AG10803 (cell line): ENCODE measurements at regions not wholly inside any gene's neighbourhood (a gene's known extent, or its start where the extent isn't known, plus 50 kb on each side); places are given as distances from the start of the nearest gene placed in this dataset.
"Not testable (repeated sequence)": the region's sequence is repeated elsewhere in the genome, so short reads cannot be mapped to it uniquely, and the experiment has no call there.

Experiments used
- DNase-seq: peaks from one replicate; pipeline ENCODE4 v3.0.0; 2010; ENCODE audit warnings: low read depth
- H3K4me3 ChIP-seq: 2 replicates; pipeline ENCODE4 v1.5.1; 2011; ENCODE audit warnings: mild to moderate bottlenecking, low read length, control low read depth
- TF ChIP-seq, protein P1 (sequence below): conservative IDR thresholded peaks from 2 replicates; pipeline ENCODE4 v1.5.1; 2011; ENCODE audit warnings: mild to moderate bottlenecking, low read length, control low read depth, inconsistent platforms

DNA sequence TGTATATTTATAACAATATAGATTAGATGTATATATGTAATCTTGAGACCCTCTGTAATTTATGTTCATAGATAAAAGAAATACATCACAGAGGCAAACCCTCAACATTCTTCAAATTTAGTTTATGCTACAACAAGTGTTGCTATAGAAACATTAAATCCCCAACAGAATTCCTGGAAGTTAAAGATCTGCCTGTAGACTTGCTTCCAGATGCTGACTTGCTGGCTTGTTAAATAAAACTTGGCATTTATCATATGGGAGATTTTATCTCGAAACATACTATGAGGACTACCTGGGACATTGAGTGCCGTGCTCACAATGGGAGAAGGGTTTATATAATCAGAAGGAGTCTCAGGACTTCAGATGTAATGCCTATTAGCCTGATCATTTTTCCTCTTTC is 136.3 kb upstream of the PLXNC1 start:
- H3K4me3 ChIP-seq = no peak overlapping the region
- no peak for DNase-seq
- TF ChIP-seq, protein P1, sequence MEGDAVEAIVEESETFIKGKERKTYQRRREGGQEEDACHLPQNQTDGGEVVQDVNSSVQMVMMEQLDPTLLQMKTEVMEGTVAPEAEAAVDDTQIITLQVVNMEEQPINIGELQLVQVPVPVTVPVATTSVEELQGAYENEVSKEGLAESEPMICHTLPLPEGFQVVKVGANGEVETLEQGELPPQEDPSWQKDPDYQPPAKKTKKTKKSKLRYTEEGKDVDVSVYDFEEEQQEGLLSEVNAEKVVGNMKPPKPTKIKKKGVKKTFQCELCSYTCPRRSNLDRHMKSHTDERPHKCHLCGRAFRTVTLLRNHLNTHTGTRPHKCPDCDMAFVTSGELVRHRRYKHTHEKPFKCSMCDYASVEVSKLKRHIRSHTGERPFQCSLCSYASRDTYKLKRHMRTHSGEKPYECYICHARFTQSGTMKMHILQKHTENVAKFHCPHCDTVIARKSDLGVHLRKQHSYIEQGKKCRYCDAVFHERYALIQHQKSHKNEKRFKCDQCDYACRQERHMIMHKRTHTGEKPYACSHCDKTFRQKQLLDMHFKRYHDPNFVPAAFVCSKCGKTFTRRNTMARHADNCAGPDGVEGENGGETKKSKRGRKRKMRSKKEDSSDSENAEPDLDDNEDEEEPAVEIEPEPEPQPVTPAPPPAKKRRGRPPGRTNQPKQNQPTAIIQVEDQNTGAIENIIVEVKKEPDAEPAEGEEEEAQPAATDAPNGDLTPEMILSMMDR = no peak

DNA sequence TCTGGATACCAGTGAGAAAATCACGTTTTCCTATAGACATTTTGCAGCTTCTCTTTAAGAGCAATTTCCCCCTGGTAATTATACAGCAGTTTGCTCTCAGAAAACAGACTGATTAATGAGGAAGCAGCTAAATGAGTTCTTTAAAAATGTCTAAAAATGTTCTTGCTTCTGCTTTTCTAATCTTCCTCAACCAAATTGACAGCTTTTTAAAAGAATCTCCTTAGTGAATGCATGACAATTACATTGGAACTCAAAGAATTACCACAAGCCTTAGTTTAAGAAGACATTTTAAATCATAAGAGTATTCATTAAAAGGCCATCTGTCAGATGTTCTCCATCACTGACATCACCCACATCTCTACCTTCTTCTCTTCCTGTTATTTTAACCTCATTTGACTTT is 135.8 kb upstream of the PLXNC1 start:
- TF ChIP-seq, protein P1 = no peak
- DNase-seq = no peak

DNA sequence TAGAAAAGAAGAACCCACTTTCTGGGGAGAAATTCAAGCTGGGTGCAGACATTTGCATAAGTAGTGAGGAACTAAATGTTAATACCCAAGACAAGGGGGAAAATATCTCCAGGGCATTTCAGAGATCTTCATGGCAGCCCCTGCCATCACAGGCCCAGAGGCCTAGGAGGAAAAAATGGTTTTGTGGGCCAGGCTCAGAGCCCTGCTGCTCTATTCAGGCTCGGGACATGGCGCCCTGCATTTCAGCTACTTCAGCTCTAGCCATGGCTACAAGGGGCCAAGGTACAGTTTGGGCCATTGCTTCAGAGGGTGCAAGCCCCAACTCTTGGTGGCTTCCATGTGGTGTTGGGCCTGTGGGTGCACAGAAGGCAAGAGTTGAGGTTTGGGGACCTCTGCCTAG is 131.1 kb upstream of the PLXNC1 start:
- not testable (repeated sequence) for H3K4me3 ChIP-seq, DNase-seq

More for the DNA sequence above, 135.8 kb upstream of the PLXNC1 start:
- no peak overlapping the region for H3K4me3 ChIP-seq

DNA sequence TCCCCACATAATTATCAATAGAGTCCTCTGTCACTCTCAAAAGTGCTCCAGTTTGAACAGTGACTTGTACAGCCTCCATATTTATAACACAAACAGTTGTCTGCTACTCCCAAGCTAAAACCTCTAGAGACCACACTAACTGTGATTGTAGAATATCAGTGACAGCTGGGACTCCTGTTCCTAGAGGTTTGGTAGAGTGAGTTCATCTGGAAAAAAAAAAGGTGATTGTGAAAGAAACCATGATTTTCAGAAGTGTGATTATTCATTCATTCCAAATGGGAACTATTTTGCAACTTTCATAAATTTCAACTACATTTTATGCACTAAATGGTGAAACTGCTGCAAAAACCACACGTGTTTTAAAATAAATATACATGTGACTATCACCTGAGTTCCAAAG is 128.0 kb upstream of the PLXNC1 start:
- H3K4me3 ChIP-seq = no peak overlapping the region
- TF ChIP-seq, protein P1 = no peak
- DNase-seq = peak; percentile 48

DNA sequence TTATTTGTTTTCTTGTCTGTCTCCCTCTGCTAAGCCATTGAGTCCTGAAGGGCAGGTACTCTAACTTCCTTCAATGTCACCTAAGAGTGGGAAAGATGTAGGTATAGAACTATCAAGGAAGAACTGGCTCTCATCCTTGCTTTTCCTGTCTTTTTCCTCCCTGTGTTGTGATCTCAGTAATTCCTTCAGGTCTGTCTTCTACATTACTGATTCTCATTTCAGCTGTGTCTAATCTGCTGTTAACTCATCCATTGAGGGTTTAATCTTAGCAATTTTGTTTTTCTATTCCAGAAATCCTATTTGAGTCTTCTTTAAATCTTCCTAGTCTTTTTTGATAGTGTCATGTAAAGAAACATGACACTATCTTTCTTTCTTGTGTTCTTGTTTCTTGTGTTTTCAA is 124.5 kb upstream of the PLXNC1 start:
- H3K4me3 ChIP-seq = no peak overlapping the region
- TF ChIP-seq, protein P1 = no peak
- DNase-seq = no peak

DNA sequence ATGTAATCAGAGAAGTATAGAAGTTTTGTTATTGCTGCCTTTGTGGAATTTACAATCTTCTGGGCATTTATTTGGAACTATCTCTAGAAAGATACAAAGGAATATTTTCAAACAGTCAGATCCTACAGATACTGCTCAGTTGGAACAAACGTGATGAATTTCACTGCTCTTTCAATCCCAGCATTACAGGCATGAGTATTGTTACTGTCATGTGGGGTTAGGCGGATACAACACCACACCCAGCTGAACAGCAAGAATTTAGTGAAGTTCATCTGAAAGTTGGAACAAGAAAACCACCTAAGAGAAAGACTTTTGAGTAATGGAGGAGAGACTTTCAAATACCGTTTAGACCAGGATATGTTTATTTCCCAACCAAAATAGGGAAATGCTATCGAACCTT is 123.3 kb upstream of the PLXNC1 start:
- TF ChIP-seq, protein P1 = no peak
- no peak for DNase-seq
- no peak overlapping the region for H3K4me3 ChIP-seq

DNA sequence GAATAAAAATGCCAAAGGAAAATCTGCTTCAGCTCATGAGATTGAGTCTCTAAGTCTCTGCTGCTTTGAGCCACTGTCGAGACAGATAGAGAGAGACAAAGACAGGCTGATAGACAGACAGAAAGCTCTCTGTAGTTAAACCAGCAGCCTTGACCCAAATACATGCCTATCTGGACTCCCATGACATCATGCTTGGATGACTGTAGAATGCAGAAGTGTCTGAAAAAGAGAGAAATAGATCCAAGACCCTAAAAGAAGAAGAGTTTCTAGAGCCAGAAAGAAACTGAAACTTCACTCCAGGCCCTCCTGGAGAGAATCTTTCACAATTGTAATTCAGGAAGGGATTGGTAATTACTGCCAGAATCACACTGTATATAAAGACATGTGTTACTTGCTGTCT is 122.6 kb upstream of the PLXNC1 start:
- no peak for DNase-seq
- TF ChIP-seq, protein P1 = no peak
- no peak overlapping the region for H3K4me3 ChIP-seq

DNA sequence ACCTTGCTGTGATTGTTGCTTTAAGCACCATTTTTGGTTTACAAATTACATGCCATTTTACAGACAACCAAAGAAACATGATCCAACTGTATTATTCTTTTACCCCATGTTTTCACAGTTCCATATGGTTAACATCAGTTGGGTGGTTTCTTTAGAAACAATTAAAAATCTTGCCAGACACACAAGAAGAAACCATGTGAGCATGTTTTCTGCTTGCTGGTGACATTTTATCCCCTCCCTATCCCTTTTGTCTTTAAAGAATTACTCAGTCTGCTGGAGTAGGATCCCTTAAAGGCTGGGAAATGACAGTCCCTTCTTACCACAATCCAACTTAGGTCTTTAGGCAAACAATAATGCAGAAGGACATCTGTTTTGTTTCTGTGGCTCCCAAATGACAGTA is 121.8 kb upstream of the PLXNC1 start:
- TF ChIP-seq, protein P1 = no peak
- DNase-seq = peak; percentile 43
- no peak overlapping the region for H3K4me3 ChIP-seq
